GM21390 (cell line): ENCODE measurements at regions not wholly inside any gene's neighbourhood (a gene's known extent, or its start where the extent isn't known, plus 50 kb on each side); places are given as distances from the start of the nearest gene placed in this dataset.
"Not testable (repeated sequence)": the region's sequence is repeated elsewhere in the genome, so short reads cannot be mapped to it uniquely, and the experiment has no call there.

Experiments
- ATAC-seq: cut with Tn5 transposase; IDR thresholded peaks from one replicate; pipeline ENCODE4 v1.9.1; 2021; ENCODE audit not compliant: unreplicated experiment

DNA sequence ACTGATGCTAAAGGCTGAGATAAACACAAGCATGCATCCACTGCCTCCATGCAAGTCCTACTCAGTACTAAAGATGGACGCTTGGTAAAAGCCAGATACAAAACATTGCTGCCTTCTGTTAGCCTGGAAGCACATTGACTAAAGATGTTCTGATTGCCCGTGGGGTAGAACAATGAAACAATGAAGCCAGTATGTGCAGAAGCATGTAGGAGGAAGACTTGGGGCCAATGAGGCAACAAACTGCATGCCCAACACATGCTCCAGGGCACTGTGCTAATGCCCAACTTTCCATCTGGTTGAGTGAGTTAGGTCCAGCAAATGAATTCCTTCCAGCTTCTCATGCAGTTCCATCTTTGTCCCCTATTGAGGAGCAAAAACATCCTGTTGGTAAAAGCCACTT lies 1245.5 kb downstream of the GATA3 start:
- no peak for ATAC-seq

- no peak for ATAC-seq
Measured at GRCh38 chr10:9301148-9301547, 1246.7 kb downstream of the GATA3 start.

GRCh38 chr10:9301554-9301953 lies 1247.1 kb downstream of the GATA3 start:
- ATAC-seq = no peak

DNA sequence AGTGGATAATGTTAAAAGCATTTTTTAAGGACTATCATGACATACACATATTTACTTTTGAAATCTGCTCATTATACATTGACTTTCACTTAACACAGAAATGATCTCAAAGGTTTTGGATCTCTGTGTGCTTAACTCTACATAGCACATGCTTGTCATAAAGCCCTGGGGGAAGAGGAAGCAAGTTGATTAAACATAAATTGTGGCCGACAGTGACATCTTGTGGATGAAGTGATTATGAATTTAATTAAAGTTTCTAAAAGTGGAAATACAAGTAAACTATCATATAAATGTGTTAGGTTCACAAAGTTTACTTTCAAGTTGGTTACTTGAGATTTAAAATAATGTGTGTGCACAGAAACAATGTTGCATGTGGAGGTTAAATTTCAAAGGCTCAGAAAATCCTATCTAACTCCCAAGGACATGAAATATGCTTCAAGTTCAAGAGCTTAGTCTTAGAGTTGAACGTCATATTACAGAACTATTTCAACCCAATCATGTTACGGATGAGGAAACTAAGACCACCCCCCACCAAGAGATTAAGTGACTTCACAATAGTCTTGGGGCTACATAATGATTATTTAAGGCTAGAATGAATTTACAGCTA lies 1247.8 kb downstream of the GATA3 start:
- no peak for ATAC-seq

GRCh38 chr10:9305018-9305655 lies 1250.6 kb downstream of the GATA3 start:
- no peak for ATAC-seq

DNA sequence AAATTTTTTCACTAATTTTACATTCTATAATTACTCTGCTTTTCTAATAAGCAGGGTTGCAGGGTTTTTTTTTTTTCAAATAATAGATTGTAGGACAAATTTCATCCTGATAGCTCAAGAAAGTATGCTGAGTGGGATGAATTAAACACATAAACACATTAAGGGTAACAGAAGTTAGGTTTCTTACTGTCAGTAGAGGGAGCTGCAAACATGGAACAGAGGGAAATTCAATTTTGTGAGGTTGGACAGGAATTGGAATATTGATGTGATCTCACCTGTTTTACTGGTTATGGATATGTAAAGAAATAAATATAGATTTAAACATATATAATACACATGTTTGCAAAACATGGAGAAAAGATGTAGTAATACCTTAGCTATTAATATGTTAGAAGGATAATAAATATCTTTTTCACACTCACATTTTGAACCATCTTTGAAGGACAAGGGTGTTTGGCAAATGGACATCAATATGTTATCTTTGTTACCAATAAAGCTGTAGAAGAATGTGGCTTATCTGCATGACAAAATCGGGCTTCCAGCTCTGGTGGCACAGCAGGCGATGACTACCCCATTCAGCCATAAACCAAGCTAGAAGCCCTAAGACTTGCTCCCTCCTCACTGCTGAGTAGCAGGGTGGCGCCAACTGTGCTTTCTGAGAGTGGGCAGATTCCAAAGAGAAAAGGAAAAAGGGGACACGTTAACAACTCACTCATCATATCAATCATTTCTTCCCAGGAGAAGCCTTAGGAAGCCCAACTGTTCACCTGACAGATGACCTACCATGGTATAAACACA lies 1257.4 kb downstream of the GATA3 start:
- no peak for ATAC-seq

DNA sequence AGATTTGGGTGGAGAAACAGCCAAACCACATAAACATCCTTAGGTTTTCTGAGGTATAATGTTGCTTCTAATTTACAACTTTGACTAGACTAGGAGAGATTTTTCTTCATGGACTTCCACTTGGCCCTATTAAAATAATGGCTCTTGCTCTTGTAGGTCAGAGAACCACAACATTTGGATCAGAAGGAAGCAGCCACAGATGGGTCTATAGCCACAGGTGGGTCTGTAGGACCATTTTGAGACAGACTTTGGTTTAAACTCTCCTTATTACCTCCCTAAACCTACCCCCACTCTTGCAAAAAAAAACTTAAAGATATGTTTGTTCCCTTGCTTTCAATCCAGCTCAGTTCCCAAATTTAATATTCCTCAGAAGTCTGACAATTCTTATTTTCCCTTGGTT lies 1260.8 kb downstream of the GATA3 start:
- ATAC-seq = no peak

- peak; percentile 82 for ATAC-seq
Measured at GRCh38 chr10:9331583-9332008, 1277.1 kb downstream of the GATA3 start.

- no peak for ATAC-seq
Measured at GRCh38 chr10:9334270-9334669, 1279.8 kb downstream of the GATA3 start.

DNA sequence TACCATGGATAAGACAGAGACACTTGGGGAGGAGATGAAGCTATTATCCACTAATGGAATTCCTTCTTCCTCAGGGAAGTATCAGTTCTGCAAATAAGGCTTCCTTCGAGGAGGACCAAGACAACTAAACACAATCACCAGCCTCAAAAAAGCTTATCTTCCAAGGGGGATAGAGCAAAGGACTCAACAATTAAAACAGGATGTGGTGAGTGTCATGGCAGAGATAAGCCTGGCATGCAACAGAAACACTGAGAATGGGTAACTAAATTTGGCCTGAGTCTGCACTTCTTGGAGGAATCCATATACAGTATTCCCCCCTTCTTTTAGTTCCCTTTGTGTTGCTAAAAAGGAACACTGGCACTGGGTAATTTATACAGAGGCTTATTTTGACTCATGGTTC lies 1285.2 kb downstream of the GATA3 start:
- no peak for ATAC-seq

DNA sequence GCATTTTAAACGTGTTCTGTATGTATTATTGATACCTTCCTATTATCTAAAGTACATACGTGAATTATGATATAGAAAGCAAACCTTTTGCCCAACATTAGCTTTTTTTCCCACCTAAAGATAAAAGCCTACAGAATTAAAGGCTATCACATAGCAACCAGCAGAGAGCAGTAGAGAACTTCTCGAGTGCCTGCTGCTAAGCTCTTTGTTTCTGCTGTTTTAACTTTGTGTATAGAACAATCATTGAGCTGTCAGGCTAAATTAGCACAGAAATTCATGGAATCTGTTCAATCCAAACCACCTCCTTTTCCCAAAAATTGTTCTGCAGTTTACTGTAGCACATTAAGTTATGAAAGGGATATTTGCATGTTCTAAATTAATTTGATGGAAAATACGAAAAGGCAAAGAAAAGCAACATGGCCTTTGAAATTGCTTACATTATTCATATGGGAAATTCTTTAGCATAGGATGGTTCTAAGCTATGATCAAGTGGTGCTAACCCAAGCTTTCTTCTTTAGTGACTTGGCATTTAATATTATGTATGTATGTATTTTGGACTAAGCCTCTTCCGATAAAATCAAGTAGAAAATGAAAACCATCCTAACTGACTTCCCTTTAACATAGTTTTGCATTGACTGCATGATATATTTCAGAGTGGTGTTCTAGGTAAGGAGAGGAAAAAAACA lies 1288.5 kb downstream of the GATA3 start:
- ATAC-seq = peak; percentile 69

GRCh38 chr10:9347933-9348332 lies 1293.4 kb downstream of the GATA3 start:
- ATAC-seq = not testable (repeated sequence)

DNA sequence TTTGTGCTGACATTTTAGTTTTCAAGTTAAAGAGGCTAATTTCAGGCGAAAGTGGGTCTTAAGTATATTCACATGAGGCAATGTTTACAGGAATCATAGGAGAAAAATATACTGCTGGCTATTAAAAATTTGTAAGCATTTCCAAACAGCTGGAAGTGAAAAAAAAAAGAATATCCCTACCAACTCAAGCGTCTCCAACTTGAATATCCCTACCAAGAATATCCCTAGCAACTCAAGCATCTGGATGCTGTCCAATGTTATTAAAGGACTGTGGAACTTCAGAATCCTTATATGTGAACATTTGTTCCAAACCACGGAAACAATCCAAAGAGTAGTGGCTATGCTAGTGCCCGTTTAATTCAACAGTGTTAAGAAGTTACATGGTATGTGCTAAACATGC lies 1303.0 kb downstream of the GATA3 start:
- ATAC-seq = no peak

- ATAC-seq = no peak
Measured at GRCh38 chr10:9362721-9363120, 1308.2 kb downstream of the GATA3 start.

GRCh38 chr10:9379183-9379582 lies 1324.7 kb downstream of the GATA3 start:
- ATAC-seq = no peak

GRCh38 chr10:9381733-9382532 lies 1327.4 kb downstream of the GATA3 start:
- ATAC-seq = no peak

DNA sequence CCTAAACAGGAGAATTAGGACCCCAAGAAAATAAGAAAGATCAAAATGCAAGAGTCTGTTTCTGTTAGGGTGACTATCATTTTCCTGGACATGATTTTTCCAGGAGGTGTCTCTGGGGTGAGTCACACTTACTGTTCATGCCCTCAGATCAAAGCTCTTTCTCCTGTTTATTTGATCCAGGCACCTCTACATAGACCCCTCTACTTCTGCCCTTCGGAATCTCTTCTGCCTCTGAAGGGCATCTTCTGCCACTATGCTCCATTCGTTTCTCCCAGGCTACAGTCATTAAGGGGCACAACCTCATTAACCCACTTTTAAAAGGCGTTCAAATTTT lies 1328.0 kb downstream of the GATA3 start:
- no peak for ATAC-seq

DNA sequence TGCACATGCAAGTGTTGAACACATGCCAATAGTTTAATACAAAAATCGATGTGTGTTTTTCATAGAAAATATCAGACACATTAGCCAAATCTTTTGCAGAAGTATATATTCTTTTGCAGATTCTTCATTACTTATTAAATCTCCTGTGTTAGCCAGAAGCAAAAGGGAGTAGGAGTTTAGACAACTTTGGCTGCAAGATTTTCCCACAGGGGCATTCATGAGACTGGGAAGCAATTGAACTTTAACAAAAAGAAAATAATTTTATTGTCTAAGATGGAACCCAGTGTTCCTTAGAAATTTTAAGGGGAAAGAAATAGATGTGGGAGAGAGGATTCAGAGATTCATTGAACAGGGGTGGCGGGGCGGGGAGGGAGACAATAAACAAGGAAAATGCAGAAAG lies 1336.0 kb downstream of the GATA3 start:
- no peak for ATAC-seq

GRCh38 chr10:9399275-9399983 lies 1344.9 kb downstream of the GATA3 start:
- no peak for ATAC-seq

DNA sequence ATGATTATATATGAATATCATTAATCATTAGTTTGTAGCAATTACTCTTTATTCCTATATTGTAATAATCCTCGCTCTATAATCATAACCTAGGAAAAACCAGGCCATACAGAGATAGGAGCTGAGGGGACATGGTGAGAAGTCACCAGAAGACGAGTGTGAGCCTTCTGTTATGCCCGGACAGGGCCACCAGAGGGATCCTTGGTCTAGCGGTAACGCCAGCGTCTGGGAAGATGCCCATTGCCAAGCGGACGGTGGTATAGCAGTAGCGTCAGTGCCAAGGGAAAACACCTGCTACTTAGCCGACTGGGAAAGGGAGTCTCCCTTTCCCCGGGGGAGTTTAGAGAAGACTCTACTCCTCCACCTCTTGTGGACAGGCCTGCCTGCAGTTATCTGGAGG lies 1347.6 kb downstream of the GATA3 start:
- not testable (repeated sequence) for ATAC-seq
